H54 (cell line): ENCODE measurements at regions not wholly inside any gene's neighbourhood (a gene's known extent, or its start where the extent isn't known, plus 50 kb on each side); places are given as distances from the start of the nearest gene placed in this dataset.

ENCODE experiments used
- DNase-seq: peaks from one replicate; pipeline ENCODE4 v3.0.0; 2011; ENCODE audit warnings: low spot score, mixed read lengths; ENCODE audit not compliant: insufficient read length
- FAIRE-seq: peaks from 3 replicates; lab custom pipeline; 2011; peaks lifted over from hg19 to GRCh38; lab: Jason Lieb, UNC
- POLR2A ChIP-seq: IDR thresholded peaks from 2 replicates; pipeline ENCODE4 v1.6.1; 2011; ENCODE audit warnings: low read depth, mild to moderate bottlenecking, low read length

DNA sequence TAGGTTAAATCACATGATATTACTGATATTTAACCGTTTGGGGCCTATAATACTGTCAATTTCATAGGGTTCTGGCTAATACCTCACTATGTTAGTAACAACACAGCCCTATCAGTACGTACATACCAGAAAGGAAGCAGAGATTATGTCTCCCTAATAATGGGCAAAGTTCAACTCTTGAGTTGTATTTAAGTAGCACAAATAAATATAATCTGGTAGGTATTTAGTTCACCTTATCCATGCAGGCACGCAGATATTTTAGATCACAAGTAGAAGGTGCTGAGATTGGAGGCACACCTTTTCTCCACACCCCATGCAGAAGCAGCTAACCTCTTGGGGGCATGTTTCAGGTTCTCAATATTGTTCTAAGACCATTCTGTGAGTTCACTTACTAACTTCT is 118.9 kb downstream of the IRS1 start:
- no peak for TF ChIP-seq POLR2A
- no peak for FAIRE-seq
- no peak for DNase-seq

GRCh38 chr2:226679389-226680065 is 120.1 kb downstream of the IRS1 start:
- FAIRE-seq (no peak), DNase-seq (no peak)
- no peak for TF ChIP-seq POLR2A

- FAIRE-seq = no peak
- no peak for TF ChIP-seq POLR2A
- no peak for DNase-seq
Measured at GRCh38 chr2:226678422-226678821, 121.2 kb downstream of the IRS1 start.

- FAIRE-seq = no peak
- DNase-seq = no peak
- no peak for TF ChIP-seq POLR2A
Measured at GRCh38 chr2:226677080-226677479, 122.5 kb downstream of the IRS1 start.

DNA sequence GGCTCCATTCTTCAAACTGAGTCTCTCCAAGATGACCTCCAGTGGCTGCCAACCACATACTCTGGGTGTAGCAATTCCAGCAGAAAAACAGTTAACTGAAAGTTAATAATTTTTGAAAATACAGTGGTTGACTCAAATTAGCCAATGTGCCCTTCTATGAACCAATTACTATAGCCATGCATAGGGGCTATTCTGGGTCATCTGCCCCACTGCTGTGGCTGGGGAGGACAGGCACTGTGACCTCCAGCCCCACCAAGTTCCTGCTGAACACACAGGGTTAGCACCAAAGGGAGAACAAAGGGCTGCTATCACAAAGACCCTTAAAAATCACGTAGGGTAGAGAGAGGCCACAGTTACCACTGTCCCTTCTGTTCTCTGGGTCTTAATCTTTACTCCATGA is 123.0 kb downstream of the IRS1 start:
- FAIRE-seq = no peak
- no peak for TF ChIP-seq POLR2A
- DNase-seq = no peak

DNA sequence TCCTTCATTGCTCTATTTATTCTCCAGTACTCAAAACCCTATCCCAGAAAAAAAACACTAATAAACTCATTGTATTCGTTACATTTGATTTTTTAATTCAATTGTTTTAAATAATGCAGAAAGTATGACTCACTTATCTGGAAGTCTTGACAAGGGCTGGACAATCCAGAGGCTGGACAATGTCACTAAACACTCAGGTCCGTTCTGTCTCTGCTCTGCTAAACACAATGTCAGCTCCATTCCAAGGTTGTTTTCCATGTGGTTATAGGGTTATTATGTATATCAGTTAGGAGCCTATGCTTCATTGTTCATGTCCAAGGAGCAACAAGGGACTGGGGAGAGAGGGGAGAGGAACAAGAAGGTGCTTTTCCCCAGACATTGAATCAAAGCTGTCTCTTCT is 125.5 kb downstream of the IRS1 start:
- FAIRE-seq = no peak
- no peak for TF ChIP-seq POLR2A
- DNase-seq = no peak

- DNase-seq (peak; percentile 34), FAIRE-seq (peak; percentile 99)
- no peak for TF ChIP-seq POLR2A
Measured at GRCh38 chr2:226673314-226673723, 126.3 kb downstream of the IRS1 start.

DNA sequence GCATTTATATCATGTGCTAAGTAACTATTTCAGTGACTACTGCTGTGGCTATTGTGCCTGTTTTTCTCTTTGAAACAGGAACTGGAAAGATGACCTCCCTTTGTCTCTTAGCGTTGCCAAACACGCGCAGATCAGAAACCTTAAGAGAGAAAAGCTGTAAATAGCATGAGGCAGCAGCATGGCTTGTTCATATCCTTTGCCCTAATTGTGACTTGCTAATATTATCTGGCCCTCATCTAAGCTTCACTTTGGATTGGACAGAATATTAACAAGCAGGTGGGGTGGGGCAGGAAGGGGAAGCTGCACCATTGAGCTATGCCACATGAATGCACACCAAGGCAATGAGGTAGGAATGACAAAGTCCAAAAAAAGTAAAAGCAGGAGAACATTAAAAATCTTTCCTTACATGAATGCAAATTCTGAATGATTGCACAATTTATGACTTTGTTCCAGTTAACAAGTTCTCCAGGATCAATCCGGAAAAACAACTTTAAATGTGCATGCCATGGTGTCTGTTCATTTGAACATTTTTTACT is 128.4 kb downstream of the IRS1 start:
- DNase-seq = no peak
- TF ChIP-seq POLR2A = no peak
- FAIRE-seq = no peak

DNA sequence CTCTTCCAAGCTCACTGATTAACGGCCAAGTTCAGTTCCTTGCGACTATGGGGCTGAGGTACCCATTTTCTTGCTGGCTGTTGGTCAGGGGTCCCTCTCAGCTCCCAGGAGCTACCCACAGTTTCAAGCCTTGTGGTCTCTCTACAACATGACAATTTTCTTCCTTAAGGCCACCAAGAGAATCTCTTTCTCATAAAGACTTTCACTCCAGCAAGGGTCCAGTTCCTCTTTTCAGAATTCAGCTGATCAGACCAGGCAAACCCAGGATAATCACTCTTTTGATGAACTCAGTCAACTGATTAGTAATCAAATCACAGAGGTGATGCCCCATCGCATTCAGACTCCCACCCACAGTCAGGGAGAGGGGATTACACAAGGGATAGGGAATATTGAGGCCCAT is 129.7 kb downstream of the IRS1 start:
- no peak for FAIRE-seq
- TF ChIP-seq POLR2A = no peak
- no peak for DNase-seq

GRCh38 chr2:226669249-226669648 is 130.4 kb downstream of the IRS1 start:
- no peak for FAIRE-seq
- TF ChIP-seq POLR2A = no peak
- no peak for DNase-seq

- FAIRE-seq (no peak), DNase-seq (no peak)
- TF ChIP-seq POLR2A = no peak
Measured at GRCh38 chr2:226667736-226668135, 131.9 kb downstream of the IRS1 start.

DNA sequence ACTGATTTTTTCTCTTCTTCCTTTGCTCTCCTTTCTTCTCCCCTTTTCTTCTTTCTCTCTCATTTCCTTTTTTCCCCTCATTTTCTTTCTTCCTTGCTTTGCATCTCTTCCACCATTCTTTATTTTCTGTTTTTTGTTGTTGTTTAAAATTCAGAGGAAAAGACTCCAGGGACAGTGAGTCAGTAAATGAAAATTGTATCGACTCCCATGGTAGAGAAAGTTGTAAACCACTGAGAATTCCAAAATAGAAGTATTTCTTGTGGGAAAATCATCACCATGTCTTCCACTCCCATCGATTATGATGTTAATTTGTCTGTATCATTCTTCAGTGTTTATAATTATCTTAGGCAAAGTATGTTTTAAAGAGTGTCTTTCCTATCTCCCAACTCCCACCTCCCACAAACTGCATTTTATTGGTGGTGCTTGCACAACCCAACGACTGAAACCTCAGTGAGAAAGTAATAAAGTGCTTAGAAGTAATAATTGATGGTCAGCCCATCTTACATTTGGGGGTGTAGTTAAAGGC is 134.3 kb downstream of the IRS1 start:
- FAIRE-seq = no peak
- DNase-seq = no peak
- no peak for TF ChIP-seq POLR2A

GRCh38 chr2:226664661-226665060 is 135.0 kb downstream of the IRS1 start:
- FAIRE-seq = no peak
- no peak for DNase-seq

DNA sequence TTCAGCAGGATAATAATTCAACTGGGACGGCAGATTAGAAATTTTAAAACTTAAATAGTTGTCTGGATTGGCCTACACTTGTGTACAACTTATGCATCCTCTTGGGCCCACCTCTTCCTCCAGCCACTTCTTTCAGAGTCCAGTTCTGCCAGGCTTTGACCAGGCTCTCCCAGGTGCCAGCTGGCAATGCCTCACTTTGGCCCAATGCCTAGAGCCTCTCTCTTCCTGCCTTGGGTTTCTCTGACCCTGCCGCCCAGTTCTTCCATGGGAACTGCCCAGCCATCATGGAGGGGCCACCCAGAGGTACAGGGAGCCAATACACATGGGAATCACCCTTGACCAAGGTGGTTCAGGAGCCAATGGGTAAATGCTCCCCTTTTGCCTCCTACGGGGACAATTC is 135.5 kb downstream of the IRS1 start:
- DNase-seq (no peak), FAIRE-seq (no peak)
- no peak for TF ChIP-seq POLR2A

More at GRCh38 chr2:226664661-226665060, 135.0 kb downstream of the IRS1 start:
- no peak for TF ChIP-seq POLR2A
